GM19238 (cell line): ENCODE measurements at regions not wholly inside any gene's neighbourhood (a gene's known extent, or its start where the extent isn't known, plus 50 kb on each side); places are given as distances from the start of the nearest gene placed in this dataset.
"Not testable (repeated sequence)": the region's sequence is repeated elsewhere in the genome, so short reads cannot be mapped to it uniquely, and the experiment has no call there.

Experiments
- DNase-seq: peaks from one replicate; pipeline ENCODE4 v3.0.0; 2011; ENCODE audit warnings: low spot score; ENCODE audit not compliant: insufficient read length

DNA sequence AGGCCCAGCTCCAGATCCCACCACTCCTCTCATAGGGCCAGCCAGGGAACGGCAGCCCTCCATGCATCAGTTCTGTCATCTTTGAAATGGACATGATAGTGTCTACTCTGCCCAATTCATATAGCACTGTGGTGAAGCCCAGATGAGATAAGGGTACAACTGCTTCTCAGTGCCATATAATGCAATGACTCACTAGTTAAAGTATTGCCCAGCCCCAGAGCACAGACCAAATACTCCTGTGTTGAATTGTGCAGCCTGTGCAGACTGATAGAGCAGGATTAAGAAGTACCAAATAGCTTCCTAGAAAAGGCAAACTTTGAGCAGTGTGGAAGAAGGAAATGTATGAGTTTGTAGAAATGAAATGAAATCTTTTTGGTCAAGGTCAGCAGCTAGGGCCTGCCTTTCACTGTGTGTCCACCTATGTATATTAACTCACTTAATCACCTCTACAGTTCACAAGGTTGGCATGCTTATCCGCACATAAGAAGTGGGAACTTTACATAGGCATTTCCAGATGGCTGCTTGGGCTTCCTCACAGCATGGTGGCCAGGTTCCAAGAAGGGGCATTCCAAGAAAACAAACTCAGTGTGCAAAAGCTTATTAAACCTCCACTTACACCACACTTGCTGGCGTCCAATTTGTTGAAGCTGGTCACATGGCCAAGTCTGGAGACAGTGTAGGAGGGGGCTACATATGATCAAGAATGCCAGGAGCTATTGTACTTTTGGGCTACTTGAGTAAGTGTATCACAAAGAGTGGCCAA is 102.8 kb upstream of the COPS8 start:
- DNase-seq: no peak

DNA sequence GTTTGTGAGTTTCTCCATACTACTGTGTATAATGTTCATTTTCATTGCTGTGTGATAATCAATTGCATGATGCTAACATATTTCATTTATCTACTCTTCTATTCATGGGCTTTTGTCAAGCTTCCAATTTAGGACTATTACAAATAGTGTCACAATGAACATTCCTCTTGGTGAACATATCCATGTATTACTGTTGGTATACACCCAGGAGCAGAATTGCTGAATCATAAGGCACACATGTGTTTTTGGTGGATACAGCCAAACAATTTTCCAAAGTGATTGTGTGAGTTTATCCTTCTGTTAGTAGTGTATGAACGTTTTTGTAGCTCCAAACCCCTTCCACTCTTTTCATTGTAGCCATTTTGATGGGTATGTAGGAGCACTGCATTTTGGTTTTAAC is 101.6 kb upstream of the COPS8 start:
- DNase-seq: no peak

DNA sequence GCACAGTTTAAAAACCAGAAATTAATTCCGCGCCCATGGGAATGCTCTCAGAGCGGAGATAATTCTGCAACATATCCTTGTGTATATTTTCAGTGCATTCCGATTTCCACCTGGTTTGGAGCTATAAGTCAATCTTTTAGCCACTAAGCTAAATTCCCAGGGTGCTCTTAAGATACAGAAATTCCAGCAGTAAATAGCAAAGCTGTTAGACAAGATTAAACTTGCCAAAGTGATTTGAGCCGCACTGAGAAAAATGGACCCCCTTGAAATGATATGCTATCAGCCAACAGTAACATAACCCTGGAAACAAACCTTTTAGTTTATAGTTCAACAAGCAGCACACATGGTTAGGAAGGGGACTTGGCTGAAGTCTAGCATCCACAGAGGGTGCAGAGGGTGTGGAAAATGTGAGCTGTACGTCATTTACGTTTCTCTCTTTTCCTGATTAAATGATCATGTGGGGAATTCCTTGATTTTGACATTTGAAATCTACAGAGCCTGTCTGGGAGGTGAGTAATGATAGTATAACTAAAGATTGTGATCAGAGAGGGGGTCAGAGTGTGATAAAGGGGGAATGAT is 99.8 kb upstream of the COPS8 start:
- no peak for DNase-seq

DNA sequence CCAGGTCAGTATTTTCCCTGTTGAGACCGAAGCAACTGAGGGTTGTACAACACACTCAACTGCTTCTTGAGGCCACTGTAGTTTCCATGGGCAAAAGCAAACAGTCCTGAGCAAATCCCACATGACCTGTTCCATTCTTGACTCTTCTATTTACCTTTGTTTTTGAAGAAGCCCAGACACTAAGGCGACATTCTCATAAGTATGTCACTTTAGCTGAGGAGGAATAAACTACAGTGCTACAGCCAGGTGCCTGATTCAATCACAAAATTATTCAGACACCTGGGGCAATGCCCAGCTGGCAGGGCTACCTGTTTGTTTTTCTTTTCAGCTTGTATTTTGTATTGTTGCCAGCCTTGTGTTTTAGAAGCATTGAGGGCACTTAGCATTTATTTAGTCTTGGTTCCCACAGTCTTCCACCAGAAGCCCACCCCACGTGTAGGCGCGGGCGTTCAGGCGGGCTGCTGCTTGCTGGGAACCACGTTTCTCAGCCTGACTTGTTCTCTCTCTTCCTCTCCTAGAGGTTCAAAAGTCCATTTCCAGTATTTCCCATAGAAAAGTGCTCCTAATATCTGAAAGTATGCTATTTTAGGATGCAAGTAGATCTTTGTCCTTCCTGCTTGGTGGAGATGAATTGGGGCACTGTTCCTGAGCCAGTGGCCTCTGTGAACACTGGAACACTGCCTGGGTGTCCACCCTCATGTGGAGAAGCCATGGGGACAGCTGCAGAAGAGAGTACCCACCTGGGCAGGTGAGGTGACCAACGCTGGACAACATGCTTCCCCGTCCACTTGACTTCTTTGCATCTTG is 99.0 kb upstream of the COPS8 start:
- no peak for DNase-seq

DNA sequence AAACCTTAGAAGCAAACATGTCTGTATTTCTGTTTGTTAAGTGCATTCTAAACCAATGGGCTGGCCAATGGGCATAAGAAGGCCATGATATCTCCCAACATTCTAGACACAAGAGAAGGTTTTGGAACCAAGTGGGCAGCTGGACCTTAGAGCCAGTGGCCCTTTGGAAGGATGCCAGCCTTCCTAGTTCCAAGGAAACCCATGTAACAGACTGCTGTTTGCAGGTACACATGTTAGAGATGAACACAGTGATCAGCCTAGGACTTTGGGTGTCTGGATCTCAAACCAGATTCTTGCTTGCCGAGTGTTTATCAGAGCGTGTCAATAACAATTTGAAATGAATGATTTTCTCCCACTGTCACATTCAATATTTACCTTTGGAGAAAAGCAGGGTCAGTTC is 97.5 kb upstream of the COPS8 start:
- DNase-seq: no peak

- DNase-seq: no peak
Measured at GRCh38 chr2:236988690-236989624, 96.7 kb upstream of the COPS8 start.

GRCh38 chr2:236990552-236990951 is 95.1 kb upstream of the COPS8 start:
- no peak for DNase-seq

GRCh38 chr2:236991874-236992273 is 93.8 kb upstream of the COPS8 start:
- no peak for DNase-seq

GRCh38 chr2:236993286-236993685 is 92.4 kb upstream of the COPS8 start:
- no peak for DNase-seq

- no peak for DNase-seq
Measured at GRCh38 chr2:236994361-236994760, 91.3 kb upstream of the COPS8 start.

- DNase-seq: no peak
Measured at GRCh38 chr2:236997069-236997715, 88.5 kb upstream of the COPS8 start.

DNA sequence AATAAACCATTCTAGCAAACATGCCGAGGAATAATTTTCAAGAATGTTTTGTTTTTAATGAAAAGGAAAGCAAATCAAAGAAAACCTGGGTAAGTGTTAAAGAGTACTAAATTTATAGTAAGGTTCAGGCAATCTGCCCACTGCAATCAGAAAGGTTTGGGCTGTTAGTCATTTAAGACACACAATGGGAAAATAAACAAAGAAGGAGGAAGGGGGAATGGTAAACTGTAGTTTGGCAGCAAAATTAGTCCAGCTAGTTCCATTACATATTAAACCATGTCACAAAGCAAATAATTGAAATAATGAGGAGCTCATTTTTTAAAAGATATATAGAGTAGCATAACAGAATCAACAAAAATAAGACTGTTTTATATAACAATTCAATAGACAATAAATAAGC is 87.5 kb upstream of the COPS8 start:
- DNase-seq: no peak

DNA sequence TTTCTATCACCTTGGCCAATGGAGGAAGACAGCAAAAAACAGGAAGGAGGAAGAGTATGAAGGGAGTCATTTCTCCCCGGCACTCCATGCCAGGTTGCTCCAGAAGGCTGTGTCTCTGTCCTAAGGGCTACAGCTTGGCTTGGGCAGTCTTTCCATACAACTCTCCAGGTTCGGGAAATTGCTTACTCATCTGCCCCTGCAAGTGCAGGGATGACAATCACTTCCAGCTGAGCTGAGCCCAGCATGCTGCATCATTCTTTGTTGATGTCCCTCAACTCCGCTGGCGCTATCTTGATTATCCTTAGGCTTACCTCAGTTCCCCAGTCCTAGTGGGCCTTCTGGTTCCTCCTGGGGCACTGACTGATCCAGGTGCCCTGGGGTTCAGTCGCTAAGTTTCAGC is 86.9 kb upstream of the COPS8 start:
- no peak for DNase-seq

DNA sequence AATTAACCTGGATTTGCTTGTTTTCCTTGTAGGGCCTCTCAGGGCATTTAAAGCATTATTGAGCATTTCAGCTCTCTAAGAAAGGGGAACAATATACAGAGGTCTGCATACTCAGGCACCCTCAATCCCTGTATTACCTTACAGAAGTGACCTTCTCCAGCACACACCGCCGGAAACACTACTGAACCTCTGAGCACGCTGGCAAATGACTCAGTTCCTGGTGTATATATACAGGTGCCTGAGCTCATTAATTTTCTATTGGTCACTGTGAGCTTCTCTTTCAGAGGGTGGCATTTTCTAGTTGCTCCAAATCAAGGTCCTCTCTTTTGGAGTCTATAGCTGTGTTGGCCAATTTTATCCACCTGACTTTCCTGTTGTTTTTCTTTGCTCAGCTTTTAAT is 85.2 kb upstream of the COPS8 start:
- DNase-seq: no peak

- not testable (repeated sequence) for DNase-seq
Measured at GRCh38 chr2:237005341-237005740, 80.3 kb upstream of the COPS8 start.

DNA sequence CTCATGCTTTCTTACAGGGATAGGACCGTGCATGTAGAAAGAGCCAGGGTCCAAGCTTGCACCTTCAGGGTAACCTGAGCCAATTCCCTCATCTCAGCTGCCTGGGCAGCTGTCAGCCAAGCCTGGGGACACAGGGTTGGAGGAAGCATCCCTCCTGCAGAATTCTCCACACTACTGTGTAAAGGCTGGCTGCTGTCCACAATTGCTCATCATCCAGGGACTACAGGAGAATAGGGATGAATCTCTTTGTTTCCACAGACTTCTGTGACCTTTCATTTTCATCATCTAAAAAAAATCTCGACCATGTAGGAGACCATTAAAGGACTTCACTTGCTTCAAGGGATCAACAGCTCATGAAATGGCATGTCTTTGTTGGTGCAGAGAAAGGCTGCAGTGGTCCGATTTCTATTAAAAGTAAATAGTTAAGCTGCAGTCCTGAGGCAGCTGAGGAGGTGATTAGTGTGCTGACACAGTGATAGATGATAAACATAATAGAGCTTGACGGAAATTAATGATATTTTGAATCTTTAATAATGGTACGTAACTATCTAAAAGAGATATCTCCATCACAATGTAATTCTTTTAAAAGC is 74.4 kb upstream of the COPS8 start:
- no peak for DNase-seq

DNA sequence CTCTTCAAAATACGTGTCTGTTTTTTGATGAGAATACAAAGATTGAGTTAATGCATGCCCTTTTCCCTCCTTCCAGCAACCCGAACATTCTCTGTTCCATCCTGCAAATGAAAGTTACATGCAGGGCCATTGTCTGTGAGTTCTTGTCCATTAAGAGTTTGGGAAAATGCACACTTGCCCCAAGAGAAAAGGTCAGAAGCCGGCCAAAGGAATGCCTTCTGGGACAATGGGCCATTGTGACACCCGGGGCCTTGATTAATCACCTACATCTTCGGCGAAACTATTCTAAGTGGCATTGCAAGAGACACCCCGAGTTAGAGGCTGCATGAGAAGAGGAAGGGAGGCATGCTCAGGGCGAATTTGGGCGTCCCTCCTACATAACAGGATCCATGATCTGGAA is 73.7 kb upstream of the COPS8 start:
- no peak for DNase-seq

DNA sequence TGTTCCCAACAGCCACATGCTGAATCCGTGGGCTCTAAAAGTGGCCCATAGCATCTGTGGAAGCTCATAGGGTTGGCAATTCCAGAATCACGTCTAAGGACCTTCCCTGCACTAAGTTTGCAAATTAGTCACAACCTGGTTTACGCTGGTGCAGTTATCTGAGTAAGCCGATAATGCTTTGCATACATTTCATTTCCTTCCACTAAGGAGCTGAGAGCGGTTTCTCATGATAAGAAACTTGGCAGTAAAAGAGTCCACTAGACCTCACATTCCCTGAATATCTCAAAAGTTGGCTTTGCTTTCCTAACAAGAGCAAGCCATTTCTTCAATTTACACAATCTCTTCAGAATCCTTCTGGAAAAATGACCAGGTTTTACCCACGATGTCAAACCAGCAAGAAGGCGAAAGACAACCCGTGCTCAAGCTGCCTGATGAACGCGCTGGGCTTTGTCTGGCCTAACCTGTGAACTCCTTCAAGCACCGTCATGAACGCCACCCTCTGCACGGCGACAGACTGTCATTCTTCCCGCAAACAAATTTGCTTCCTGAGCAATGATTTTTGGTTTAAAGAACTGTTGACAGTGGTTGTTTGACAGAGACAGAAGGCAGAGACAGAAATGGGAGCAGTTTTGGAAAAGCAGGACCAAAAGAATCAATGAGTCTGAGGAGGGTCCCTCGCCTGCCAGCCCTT is 73.0 kb upstream of the COPS8 start:
- no peak for DNase-seq

DNA sequence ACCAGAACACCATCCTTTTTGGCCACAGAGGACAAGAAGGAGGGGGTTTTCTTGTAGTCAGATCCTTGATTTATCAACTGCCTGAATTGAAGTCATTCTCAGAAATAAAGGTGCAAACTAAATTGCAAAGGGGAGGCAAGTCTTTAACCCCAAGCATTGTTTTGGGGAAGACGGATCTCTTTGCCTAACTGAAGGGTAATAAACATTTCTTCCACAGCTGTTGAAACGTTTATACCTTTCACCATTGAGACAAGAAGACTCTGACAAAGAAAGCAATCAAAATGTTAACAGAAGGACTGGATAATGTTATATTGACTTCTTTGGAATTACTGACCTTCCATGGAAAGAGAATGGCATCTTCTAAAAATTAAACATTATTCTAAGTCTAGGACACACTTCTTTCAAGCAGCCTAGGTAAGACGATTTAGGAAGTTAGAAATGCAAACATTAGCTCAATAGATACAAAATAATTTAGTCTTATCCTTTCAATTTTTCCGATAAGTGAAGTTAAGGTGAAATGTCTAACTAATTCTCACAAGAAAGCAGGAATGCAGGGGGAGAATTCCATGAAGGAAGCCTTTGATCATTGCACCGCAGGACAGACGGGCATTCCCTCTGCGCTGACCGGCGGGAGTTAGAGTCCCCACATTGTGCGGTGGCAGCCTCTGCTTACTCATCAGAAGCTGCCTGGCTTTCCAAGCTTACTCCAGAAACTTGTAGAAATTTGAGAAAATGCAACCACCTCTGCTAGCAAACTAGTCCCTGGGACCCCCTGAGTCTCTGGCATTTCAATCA is 69.4 kb upstream of the COPS8 start:
- no peak for DNase-seq
